ENCODE measurements at regions not wholly inside any gene's neighbourhood (a gene's known extent, or its start where the extent isn't known, plus 50 kb on each side); places are given as distances from the start of the nearest gene placed in this dataset.

- no peak for TF ChIP-seq POLR2AphosphoS5 (IDR thresholded peaks at IDR 0.05; ENCODE audit: borderline replicate concordance, low read depth, low read length)
- TF ChIP-seq EZH2 (IDR thresholded peaks at IDR 0.05), result no peak
- no peak for TF ChIP-seq FOXP2 (optimal IDR thresholded peaks at IDR 0.05; ENCODE audit: control extremely low read depth, extremely low read length, insufficient read depth)
Measured at GRCh38 chr22:49201046-49201970, 626.4 kb downstream of the BRD1 start.
